ENCODE measurements at regions not wholly inside any gene's neighbourhood (a gene's known extent, or its start where the extent isn't known, plus 50 kb on each side); places are given as distances from the start of the nearest gene placed in this dataset.

GRCh38 chr5:60312098-60312497, 387.9 kb downstream of the DEPDC1B start:
- H3K27me3 ChIP-seq = no peaks in the 10 kb centered on the region
- WGBS, 2 donors = 83 to 85% methylated on average over 2 of the region's 2 CpGs
- DNase-seq (no peak), ATAC-seq (no peak)
- H3K4me1 ChIP-seq = no peaks in the 10 kb centered on the region
- H3K9me3 ChIP-seq = no peaks in the 10 kb centered on the region
- intact Hi-C loops (cut with DNase I) = no loop called here
- TF ChIP-seq CTCF (IDR thresholded peaks at IDR 0.05) = no peak
- TF ChIP-seq POLR2A (IDR thresholded peaks at IDR 0.05) = no peak
- no peaks in the 10 kb centered on the region for H3K36me3 ChIP-seq (replicated peaks in 1 of 2; ENCODE audit: insufficient read depth in 1 of 2, low read depth in 2 of 2)
- H3K27ac ChIP-seq = no peak overlapping the region
- H3K4me3 ChIP-seq = no peak overlapping the region

- H3K36me3 ChIP-seq (replicated peaks in 1 of 2; ENCODE audit: insufficient read depth in 1 of 2, low read depth in 2 of 2) = no peaks in the 10 kb centered on the region
- H3K4me1 ChIP-seq = no peaks in the 10 kb centered on the region
- no peak for TF ChIP-seq POLR2A (IDR thresholded peaks at IDR 0.05)
- no peak for TF ChIP-seq CTCF (IDR thresholded peaks at IDR 0.05)
- ATAC-seq (no peak), DNase-seq (no peak)
- H3K9me3 ChIP-seq = no peaks in the 10 kb centered on the region
- intact Hi-C loops (cut with DNase I) = no loop called here
- H3K27ac ChIP-seq = no peak overlapping the region
- no peaks in the 10 kb centered on the region for H3K27me3 ChIP-seq
- 77 to 84% methylated on average over 2 of the region's 2 CpGs for WGBS, 2 donors
- H3K4me3 ChIP-seq = no peak overlapping the region
Measured at GRCh38 chr5:60299944-60300343, 400.0 kb downstream of the DEPDC1B start.

GRCh38 chr5:60297658-60298057, 402.3 kb downstream of the DEPDC1B start:
- no peak overlapping the region for H3K27ac ChIP-seq
- H3K9me3 ChIP-seq = no peaks in the 10 kb centered on the region
- ATAC-seq (no peak), DNase-seq (no peak)
- no peak overlapping the region for H3K4me3 ChIP-seq
- 89% methylated on average over 1 of the region's 1 CpG for WGBS, 2 donors
- TF ChIP-seq POLR2A (IDR thresholded peaks at IDR 0.05) (no peak), CTCF (IDR thresholded peaks at IDR 0.05) (no peak)
- H3K36me3 ChIP-seq (replicated peaks in 1 of 2; ENCODE audit: insufficient read depth in 1 of 2, low read depth in 2 of 2) = no peaks in the 10 kb centered on the region
- no peaks in the 10 kb centered on the region for H3K27me3 ChIP-seq
- no peaks in the 10 kb centered on the region for H3K4me1 ChIP-seq
- intact Hi-C loops (cut with DNase I) = no loop called here

- WGBS, 2 donors = 0% methylated on average over 2 of the region's 2 CpGs
- no peaks in the 10 kb centered on the region for H3K36me3 ChIP-seq (replicated peaks in 1 of 2; ENCODE audit: insufficient read depth in 1 of 2, low read depth in 2 of 2)
- H3K4me1 ChIP-seq = no peaks in the 10 kb centered on the region
- no peak overlapping the region for H3K4me3 ChIP-seq
- no peak overlapping the region for H3K27ac ChIP-seq
- DNase-seq (peak; percentile 25 to 54 (median 46)), ATAC-seq (peak; percentile 68)
- no peaks in the 10 kb centered on the region for H3K9me3 ChIP-seq
- no peak for TF ChIP-seq POLR2A (IDR thresholded peaks at IDR 0.05)
- peak; percentile 33 to 77 (median 58) for TF ChIP-seq CTCF (IDR thresholded peaks at IDR 0.05)
- intact Hi-C loops (cut with DNase I) = no loop called here
- H3K27me3 ChIP-seq = no peaks in the 10 kb centered on the region
Measured at GRCh38 chr5:60295423-60295822, 401.9 kb upstream of the PDE4D start.

- Histone ChIP-seq H3K27me3 (no peaks in the 10 kb centered on the region), H3K9me3 (no peaks in the 10 kb centered on the region), H3K4me3 (no peak overlapping the region), H3K36me3 (replicated peaks in 1 of 2; ENCODE audit: insufficient read depth in 1 of 2, low read depth in 2 of 2) (no peaks in the 10 kb centered on the region), H3K4me1 (no peaks in the 10 kb centered on the region), H3K27ac (no peak overlapping the region)
- TF ChIP-seq CTCF (IDR thresholded peaks at IDR 0.05) (no peak), POLR2A (IDR thresholded peaks at IDR 0.05) (no peak)
- no peak for ATAC-seq
- DNase-seq = no peak
- intact Hi-C loops (cut with DNase I) = no loop called here
- 76 to 81% methylated on average over 2 of the region's 2 CpGs for WGBS, 2 donors
Measured at GRCh38 chr5:60293518-60293917, 400.0 kb upstream of the PDE4D start.
